NCI-H774 (cell line): ENCODE measurements at regions not wholly inside any gene's neighbourhood (a gene's known extent, or its start where the extent isn't known, plus 50 kb on each side); places are given as distances from the start of the nearest gene placed in this dataset.
"Not testable (repeated sequence)": the region's sequence is repeated elsewhere in the genome, so short reads cannot be mapped to it uniquely, and the experiment has no call there.

Experiments
- DNase-seq: peaks from one replicate; lab custom pipeline; 2025; lab: John Stamatoyannopoulos, UW

DNA sequence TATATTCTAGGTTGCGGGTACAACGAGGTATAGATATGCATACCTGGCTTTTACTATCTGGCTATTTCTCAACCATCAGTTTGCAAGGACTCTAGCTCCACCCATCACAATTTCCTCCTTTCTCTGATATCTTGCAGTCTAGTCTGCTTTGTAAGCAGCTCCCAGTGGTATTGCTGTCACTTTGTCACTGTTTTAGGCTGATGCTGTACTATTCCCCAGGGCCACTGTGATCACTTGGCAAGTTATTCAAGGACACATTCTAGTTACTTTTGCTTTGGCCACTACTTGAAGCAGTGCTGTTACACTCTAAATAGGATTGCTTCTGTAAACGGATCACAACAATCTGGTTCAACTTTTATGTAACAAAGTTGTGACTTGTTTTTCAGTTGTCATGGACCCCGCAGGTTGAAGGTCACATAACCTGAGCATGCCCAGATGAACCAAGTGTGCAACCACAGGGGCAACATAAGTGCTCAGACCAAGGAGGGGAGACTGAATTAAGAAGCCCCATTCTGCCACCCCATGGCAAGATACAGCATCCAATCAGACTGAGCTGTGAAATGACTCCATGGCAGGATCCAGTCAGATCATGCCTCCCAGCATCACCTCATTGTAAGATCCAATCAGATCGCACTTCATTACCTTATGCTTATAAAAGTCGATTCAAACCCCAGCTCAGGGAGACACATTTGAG is 588.4 kb upstream of the CITED2 start:
- DNase-seq: no peak

DNA sequence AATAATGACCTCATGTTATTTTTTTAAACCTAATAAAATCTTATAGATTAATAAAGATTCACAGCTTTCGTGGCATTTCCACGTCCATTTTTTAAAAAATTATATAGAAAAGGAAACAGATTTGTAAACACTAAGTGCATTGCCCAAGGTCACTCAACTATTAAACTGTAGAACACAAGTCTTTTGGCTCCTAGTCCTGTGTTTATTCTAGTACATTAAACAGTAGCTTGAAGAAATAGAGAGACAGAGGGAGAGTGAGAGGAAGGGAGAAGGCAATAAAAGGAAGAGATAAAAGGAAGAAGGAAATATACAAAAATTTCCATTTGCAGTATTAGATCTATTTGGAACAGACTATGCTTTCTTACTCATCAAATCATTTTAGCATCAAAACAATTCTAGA is 586.7 kb upstream of the CITED2 start:
- no peak for DNase-seq

DNA sequence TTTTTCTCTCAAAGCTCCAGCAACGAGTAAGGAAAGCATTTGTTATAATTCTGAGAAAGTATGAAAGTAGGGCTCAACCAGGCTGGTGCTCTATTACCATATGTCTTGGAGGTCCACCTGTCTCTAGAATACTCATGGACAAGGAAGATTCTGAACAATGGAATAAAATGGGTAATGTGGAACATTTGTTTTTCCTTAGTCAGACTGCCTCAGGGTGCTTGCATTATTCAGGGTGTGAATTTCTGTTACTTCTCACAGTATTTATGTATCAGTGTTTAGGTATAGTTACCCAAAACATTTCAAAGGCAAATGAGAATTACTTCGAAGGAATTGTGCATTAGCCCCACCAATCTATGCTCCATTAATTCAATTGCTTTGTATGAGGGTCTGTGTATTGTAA is 586.2 kb upstream of the CITED2 start:
- no peak for DNase-seq

DNA sequence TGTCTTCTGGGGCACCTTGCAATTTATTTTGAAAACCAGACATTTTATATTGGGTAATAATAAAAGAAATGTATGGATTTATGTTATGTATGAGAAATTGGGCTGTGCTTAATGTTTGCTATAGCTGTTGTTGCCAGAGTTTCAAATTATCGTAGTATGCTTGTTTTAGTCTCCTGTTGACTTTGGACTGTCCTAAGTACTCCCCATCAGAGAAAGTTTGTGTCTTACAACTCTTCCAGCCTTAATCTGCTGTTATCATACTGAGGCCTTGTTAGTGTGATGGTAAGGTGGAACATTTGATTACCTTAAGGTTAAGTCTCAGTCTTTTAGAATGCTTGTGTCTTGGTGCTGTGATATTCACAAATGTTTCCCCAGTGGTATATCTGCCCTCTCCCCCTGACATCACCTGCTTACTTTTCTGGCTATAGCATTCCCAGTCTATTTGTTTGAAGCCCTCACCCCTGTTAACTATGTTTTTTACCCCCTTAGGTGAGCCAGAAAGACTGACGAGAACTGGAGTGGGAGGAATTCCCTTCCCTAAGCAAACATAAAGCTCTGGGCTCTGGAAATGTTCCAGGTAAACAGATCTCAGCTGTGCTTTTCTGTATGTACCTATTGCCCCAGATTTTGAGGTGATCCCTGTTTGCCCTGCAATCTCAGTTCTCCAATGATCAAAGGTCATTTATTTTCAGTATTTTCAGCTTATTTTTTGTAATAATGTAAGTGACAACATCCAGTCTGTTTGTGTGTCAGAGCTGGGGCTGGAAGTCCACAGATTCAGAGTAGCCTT is 581.1 kb upstream of the CITED2 start:
- DNase-seq: peak; percentile 14

DNA sequence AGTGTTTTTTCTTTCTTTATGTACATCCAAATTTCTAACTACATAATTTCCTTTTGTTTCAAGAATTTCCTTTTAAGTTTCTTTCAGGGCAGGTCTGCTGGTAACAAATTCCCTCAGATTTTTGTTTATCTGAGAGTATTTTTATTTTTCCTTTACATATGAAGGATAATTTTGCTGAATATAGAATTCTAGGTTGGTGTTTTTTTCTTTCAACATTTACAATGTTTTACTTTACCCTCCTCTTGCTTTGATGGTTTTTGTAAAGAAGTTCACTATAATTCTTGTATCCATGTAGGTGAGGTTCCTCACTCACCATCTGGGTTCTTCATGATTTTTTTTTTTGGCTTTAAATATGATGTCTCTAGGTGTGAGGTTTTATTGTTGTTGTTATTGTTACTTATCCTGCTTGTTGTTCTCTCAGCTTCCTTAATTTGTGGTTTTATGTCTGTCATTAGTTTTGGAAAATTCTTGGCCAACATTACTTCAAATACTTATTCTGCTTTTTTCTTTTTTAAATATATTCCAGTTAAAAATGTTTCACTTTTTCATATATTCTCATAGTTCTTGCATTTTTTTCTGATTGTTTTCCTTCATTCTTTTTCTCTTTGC is 580.1 kb upstream of the CITED2 start:
- no peak for DNase-seq

DNA sequence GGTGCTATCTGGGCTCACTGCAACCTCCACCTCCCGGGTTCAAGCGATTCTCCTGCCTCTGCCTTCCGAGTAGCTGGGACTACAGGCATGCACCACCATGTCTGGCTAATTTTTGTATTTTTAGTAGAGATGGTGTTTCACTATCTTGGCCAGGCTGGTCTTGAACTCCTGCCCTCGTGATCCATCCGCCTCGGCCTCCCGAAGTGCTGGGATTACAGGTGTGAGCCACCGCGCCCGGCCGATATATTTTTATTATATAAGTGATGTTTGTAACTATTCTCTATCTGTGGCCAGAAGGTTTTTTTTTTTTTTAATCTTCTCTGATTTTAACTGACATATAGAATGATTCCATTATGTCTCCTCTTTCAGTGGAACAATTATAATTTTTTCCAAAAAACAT is 579.3 kb upstream of the CITED2 start:
- DNase-seq: not testable (repeated sequence)

DNA sequence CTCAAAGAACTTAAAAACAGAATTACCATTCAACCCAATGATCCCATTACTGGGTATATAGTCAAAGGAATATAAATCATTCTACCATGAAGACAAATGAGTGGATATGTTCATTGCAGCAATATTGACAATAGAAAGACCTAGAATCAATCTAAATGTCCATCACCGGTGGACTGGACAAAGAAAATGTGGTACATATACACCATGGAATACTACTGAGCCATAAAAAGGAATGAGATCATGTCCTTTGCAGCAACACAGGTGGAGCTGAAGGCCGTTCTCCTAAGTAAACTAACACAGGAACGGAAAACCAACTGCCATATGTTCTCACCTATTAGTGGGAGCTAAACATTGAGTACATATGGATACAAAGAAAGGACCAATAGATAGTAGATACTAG is 576.7 kb upstream of the CITED2 start:
- DNase-seq: no peak

DNA sequence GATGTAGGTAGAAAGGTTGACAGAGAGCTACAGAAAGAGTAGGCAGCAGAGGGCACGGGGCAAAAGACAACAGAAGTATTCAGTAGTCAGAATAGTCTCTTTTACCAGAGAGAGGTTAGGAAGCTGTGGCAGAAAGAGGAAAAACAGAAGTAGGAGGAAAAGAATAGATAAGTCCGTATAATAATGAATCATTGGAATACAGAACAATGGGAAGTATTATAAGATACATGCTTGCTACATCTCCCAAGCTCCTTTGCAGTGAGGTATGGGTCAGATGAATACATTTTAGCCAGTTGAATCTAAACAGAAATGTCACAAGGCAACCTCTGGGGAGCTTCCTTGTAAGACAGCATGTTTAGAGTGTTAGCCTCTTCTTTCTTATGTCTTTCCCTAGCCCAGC is 570.5 kb upstream of the CITED2 start:
- DNase-seq: no peak

DNA sequence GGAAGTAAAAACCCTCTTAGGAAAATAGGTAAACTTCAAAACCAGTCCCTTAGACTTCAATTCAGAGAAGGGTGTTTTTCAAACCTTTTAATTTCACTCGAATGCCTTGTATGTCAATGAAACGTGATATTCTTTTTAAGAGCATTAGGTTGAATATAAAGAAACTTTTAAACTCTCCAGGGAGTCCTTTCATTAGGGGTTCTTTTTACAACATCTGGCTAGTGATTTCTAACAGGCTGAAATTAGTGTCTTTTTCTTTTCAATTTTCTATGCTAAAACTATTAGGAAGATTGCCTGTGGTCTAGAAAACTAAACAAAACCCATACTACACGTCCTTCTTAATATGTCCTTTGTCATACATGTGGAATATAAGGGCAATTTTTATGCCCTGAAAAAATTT is 569.7 kb upstream of the CITED2 start:
- DNase-seq: no peak

DNA sequence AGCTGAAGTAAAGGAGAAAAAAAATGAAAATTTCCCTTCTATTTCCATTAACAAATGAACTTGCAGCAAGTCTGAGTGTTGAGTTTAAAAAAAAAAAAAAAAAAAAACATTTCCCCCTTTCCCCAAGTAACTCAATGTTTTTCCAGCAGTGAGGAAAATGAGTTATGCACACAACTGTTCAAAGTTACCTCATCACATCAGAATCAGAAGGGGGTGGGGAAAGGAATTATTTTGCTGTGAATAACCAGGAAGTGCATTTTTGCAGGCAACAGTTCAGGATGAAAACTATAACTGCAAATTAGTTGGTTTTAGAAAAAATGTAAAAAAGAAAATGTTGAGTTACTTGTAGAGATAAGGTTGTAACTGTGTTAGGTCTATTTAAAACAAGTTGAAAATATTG is 568.9 kb upstream of the CITED2 start:
- no peak for DNase-seq

DNA sequence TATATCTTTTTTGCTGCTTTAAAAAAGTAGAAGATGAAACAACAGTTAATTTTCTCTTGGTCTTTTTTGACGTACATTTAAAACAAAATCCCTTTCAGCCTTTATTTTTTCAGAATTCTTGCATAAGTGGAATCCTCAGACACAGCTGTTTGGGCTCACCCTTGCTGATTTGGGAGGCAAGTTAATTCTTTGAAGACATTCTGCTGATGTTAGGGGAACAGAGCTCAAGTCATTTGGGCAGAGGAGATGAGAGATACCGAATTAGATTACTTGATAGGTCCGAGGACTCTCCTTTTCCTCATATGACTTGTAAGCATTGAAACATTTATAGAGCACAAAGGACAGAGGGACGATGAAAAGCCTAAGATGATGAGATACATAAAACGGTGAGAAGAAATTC is 567.9 kb upstream of the CITED2 start:
- no peak for DNase-seq

DNA sequence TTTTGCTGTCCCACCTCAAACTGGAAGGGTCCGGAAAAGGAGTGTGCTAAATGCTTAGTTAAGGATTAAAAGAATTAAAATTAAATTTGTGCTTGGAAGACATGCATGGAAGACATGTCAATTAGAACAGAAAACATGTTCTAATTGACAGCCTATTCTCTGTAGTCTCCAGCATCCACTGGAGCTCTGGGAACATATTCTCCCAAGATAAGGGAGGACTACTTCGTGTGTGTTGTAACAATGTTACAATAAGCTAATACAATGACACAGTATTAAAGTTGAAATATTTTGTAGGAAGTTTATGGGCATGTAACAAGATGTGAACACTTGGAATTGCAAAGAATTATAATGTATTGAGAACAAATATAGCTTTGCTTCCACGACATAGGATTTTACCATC is 567.4 kb upstream of the CITED2 start:
- no peak for DNase-seq

DNA sequence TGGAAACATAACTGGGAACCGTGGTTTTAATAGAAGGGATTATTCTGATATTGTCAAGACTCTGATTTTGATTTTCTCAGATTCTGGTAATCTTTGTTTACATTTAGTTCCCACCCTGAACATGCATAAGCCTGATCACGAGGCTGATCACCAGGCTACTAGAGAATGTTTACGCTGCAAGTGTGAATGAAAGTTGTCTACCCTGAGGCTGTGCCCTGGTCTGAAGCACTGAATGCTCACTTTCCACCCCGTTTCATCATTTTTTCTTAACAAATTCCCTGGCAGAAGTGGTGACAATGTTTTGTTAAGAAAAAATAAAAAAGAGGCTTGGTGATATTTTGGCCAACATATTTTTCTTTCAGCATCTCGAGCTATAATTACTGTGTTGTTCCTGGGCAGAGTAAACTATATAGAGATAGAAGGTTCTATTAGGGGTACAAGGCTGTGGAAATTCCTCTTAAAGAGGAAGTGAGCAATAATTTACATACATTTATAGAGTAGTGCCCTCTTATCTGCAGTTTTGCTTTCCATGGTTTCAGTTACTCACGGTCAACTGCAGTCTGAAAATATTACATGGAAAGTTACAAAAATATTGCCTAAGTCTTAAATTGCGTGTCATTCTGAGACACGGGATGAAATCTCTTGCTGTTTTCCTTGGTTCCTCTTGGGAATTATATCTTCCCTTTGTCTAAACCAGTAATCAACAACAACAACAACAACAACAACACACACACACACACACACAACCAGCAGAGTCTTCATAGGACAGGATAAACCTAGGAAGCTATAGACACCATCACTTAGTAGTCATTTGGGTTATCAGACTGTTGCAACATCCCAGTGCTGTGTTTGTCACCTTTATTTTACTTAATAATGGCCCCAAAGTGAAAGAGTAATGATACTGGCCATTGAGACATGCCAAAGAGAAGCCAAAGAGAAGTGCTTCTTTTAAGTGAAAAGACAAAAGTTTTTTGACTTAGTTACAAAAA is 566.6 kb upstream of the CITED2 start:
- no peak for DNase-seq

DNA sequence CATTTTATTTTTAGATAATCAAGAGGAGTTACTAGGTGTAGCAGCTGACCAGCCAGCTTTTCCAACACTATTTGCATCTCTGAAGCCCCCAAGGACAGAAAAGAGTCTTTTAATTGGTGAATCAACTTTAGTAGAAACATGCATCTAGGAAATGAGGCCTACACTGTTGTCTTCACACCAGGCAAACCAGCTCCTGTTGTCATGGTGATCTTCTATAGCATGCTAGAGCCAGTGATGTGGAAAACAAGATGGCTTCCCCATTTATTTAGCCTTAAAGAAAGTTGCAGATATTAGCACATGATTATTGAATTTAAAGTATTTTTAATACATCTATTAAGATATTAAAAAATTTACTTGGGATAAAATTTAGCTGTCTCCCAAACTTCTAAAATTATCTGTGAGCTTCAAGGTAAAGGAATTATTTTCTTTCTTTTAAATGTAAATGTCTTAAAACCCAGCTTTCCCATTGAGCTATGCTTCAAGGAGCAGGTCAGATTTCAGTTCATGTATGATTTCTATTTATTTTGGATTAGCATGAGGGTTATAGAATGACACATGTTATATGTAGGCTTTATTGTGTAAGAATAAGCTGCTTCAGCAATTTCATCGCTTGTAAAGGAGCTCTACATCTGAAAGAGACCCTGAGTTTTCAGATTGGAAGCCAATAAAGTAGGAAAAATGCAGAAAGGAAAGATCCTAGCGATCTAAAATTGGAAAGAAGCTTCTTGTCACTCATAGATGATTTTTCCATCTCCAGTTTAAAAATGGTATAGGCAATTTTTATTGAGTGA is 564.9 kb upstream of the CITED2 start:
- no peak for DNase-seq

DNA sequence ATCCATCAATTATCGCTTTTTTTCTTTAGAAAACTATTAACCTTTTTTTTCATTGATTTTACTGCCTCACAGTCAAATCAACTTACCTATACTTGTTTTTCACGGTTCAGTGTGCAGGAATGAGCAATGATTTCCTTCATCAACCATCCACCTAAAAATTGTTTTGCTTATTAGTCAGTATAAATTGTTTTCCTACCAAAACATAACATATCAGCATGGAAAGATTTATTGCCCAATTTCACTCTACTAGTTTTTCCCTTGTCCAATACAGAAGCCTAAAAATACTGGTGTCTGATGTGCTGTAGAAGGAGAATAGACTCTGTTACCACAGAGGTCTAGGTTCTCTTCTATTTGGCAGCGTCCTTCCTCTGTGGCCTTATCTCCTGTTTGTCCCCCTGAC is 558.2 kb upstream of the CITED2 start:
- no peak for DNase-seq

DNA sequence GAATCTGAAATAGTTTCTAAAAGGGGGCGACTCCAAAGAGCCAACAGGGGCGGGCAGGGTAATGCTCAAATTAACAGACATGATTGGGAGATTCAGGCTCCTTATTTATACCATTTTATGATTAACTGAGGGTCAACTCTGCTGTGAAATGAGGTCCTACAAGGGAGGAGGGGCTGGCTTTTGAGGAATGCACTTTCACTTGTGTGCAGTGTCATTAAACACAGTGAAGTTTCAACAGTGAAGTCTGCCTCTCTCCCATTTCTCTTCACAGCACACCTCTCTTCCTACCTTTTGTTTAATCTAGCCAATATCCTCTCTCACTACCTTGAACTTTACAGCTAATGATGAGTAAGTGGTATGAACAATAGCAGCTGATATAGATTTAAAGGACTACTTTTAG is 557.3 kb upstream of the CITED2 start:
- no peak for DNase-seq

DNA sequence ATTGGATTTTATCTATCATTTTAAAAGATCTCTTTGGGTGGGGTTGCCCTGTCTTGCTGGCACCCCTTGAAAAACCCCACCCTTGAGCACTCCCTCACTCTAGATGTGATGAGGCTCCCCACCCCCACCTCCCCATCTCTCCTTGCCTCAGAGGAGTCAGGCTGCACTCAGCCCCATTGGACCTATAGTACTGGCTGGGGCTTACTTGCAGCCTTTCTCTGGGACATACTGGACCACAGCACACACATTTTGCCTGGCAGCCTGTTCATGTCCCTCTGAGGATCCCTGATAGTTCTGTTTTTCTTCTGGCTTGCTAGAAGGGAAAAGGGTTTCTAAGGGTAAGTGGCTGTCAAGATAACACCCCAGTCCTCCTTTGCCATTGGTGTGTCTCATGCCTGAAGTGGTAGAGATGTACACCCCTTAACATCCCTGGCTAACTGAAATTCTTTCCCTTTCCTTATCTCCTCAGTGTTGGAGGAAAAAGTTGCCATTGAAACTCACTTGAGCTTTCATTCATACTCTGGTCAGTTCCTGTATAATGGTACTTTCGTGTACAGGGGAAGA is 553.4 kb upstream of the CITED2 start:
- no peak for DNase-seq

DNA sequence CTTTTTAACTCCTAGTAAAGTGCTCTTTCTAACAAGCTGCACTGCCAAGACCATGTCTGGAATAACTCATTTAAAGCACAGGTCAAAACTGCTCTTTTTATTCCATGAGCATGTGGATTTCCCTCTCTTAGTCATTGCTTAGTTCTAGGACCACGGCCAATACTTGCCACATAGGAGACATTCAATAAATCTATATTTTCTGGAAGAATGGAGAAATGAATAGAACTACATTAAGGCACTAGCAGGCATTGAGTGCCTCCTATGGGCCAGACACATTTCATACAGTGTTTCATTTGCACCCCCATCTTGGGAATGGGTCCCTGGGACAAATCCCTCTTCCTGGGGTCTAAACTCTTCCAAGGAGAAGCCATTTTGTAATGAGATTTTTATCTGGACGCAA is 552.8 kb upstream of the CITED2 start:
- no peak for DNase-seq

DNA sequence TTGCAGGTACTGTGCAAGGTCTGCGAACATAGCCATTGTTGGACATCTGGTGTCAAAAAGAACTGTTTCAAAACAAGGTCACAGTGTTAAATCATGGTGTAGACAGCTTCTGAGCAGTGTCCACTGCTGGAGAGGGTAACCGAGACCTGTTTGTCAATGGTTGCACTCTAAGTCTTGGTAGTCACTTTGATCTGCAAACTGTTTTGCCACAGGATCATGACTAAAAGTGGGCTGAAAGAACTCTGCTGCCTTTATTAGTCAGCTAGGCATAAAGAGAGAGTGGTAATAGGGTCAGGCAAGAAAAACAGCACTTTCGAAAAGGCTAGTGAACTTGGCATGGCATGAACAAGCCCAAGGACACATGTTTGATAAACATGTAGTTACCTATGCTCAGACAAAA is 552.3 kb upstream of the CITED2 start:
- DNase-seq: no peak

DNA sequence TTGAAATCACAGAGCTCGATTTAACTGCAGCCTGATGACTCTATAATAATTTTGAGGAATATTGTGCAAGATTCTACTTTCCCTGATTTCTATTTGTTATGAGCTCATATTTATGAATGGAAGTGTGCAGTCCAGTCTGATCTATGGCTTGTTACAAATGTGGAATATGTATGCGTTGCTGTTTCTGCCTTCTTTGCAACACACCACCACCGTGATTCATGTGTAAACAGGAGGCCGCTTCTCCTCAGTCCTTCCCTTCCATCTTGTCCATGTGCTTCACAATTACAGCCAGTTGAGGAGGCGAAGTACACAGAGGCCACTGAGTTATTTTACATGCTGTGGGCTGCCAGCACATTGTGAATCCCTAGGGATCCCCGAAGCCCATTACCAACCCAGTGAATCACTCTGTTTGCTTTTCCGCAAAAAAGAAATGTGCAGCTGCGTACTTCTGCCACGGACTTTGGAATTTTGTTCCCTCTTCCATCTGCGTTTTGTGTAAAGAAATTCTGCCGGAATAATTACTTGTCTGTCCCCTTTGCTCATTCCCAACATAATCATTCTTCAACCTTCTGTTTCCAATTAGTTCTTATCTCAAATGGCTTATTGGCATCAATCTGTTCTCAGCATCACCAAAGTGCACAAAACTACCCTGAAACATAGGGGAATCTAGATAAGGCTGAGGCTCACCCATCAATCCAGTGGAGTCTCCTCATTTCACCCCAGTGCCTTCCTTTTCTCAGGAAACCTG is 551.6 kb upstream of the CITED2 start:
- DNase-seq: no peak
